Fibroblast of lung (primary cell): ENCODE measurements at regions not wholly inside any gene's neighbourhood (a gene's known extent, or its start where the extent isn't known, plus 50 kb on each side); places are given as distances from the start of the nearest gene placed in this dataset.

ENCODE experiments used
- DNase-seq, 2 donors: peaks; one replicate each; pipeline versions ENCODE4 v3.0.0 to v3.0.0-alpha.2; 2010; ENCODE audit warnings: low read depth in 2 of 2
- H2AFZ ChIP-seq: 2 replicates; pipeline ENCODE4 v1.5.1; 2012; ENCODE audit warnings: low read length, control low read depth, inconsistent platforms
- H3K27ac ChIP-seq: 2 replicates; pipeline ENCODE4 v1.5.1; 2011; ENCODE audit warnings: low read length, control low read depth; ENCODE audit not compliant: insufficient read depth
- H3K27me3 ChIP-seq: 2 replicates; pipeline ENCODE4 v1.5.1; 2011; ENCODE audit warnings: mild to moderate bottlenecking, low read length; ENCODE audit not compliant: control insufficient read depth, insufficient read depth
- H3K36me3 ChIP-seq: 2 replicates; pipeline ENCODE4 v1.5.1; 2011; ENCODE audit warnings: low read length; ENCODE audit not compliant: control insufficient read depth, insufficient read depth
- H3K4me1 ChIP-seq: 2 replicates; pipeline ENCODE4 v1.5.1; 2011; ENCODE audit warnings: low read length; ENCODE audit not compliant: control insufficient read depth, insufficient read depth; ENCODE audit errors: extremely low read depth
- H3K4me2 ChIP-seq: 2 replicates; pipeline ENCODE4 v1.5.1; 2011; ENCODE audit warnings: low read length, control low read depth; ENCODE audit not compliant: insufficient read depth; ENCODE audit errors: extremely low read depth
- H3K4me3 ChIP-seq, 4 experiments: fragments of 200-600 bp in 1 of 4; sonication (generic) in 1 of 4; replicated peaks in 1 of 4; 2 replicates each; pipeline ENCODE4 v1.5.1; 2011 to 2016; ENCODE audit warnings: low read length in 4 of 4, low read depth in 3 of 4, mild to moderate bottlenecking in 3 of 4, control low read depth in 2 of 4, inconsistent platforms in 1 of 4, mixed read lengths in 1 of 4; ENCODE audit not compliant: insufficient read depth in 1 of 4; ENCODE audit errors: control extremely low read depth in 1 of 4
- H3K79me2 ChIP-seq: 2 replicates; pipeline ENCODE4 v1.5.1; 2012; ENCODE audit warnings: mild to moderate bottlenecking, low read length, inconsistent platforms; ENCODE audit not compliant: control insufficient read depth, insufficient read depth
- H3K9ac ChIP-seq: 2 replicates; pipeline ENCODE4 v1.5.1; 2011; ENCODE audit warnings: mild to moderate bottlenecking, low read length, control low read depth; ENCODE audit not compliant: insufficient read depth
- H3K9me3 ChIP-seq: 2 replicates; pipeline ENCODE4 v1.5.1; 2012; ENCODE audit warnings: low read depth, low read length; ENCODE audit not compliant: control insufficient read depth, insufficient read depth
- H4K20me1 ChIP-seq: 2 replicates; pipeline ENCODE4 v1.5.1; 2011; ENCODE audit warnings: low read length; ENCODE audit not compliant: control insufficient read depth, insufficient read depth; ENCODE audit errors: extremely low read depth
- CTCF ChIP-seq, 2 donors: IDR thresholded peaks in 1 of 2; conservative IDR thresholded peaks in 1 of 2; 1 replicate in 1 of 2; 2 replicates in 1 of 2; pipeline ENCODE4 v1.5.1; 2011 to 2012; ENCODE audit warnings: low read length in 2 of 2, control low read depth in 1 of 2, inconsistent platforms in 1 of 2, low read depth in 1 of 2, mild to moderate bottlenecking in 1 of 2
- EZH2 ChIP-seq: IDR thresholded peaks from 2 replicates; pipeline ENCODE4 v1.5.1; 2012; ENCODE audit warnings: low read length, control low read depth, mild to moderate bottlenecking; ENCODE audit errors: missing control alignments

GRCh38 chr2:12642332-12642731 is 74.4 kb upstream of the TRIB2 start:
- Histone ChIP-seq H3K9ac (no peak overlapping the region), H3K4me1 (no peaks in the 10 kb centered on the region), H3K4me2 (no peak overlapping the region), H3K79me2 (no peaks in the 10 kb centered on the region), H3K36me3 (no peaks in the 10 kb centered on the region), H2AFZ (no peak overlapping the region), H3K9me3 (no peaks in the 10 kb centered on the region), H3K27me3 (peaks cover 3% of the 10 kb centered on the region), H4K20me1 (no peaks in the 10 kb centered on the region), H3K4me3 (no peak overlapping the region), H3K27ac (no peak overlapping the region)
- no peak for TF ChIP-seq CTCF (conservative IDR thresholded peaks at IDR 0.05 in 1 of 2, IDR thresholded peaks at IDR 0.05 in 1 of 2; ENCODE audit: low read depth in 1 of 2, low read length in 2 of 2)
- no peak for TF ChIP-seq EZH2
- no peak for DNase-seq

- Histone ChIP-seq H4K20me1 (no peaks in the 10 kb centered on the region), H3K79me2 (no peaks in the 10 kb centered on the region), H3K27me3 (peaks cover 3% of the 10 kb centered on the region), H3K9ac (no peak overlapping the region), H3K4me3 (no peak overlapping the region), H3K27ac (no peak overlapping the region), H3K4me1 (no peaks in the 10 kb centered on the region), H2AFZ (no peak overlapping the region), H3K36me3 (no peaks in the 10 kb centered on the region), H3K4me2 (no peak overlapping the region), H3K9me3 (no peaks in the 10 kb centered on the region)
- no peak for TF ChIP-seq CTCF (conservative IDR thresholded peaks at IDR 0.05 in 1 of 2, IDR thresholded peaks at IDR 0.05 in 1 of 2; ENCODE audit: low read depth in 1 of 2, low read length in 2 of 2)
- TF ChIP-seq EZH2 = no peak
- DNase-seq = no peak
Measured at GRCh38 chr2:12642859-12643258, 73.9 kb upstream of the TRIB2 start.

- H2AFZ ChIP-seq = no peak overlapping the region
- no peaks in the 10 kb centered on the region for H3K9me3 ChIP-seq
- TF ChIP-seq CTCF (conservative IDR thresholded peaks at IDR 0.05 in 1 of 2, IDR thresholded peaks at IDR 0.05 in 1 of 2; ENCODE audit: low read depth in 1 of 2, low read length in 2 of 2) = no peak
- no peak for TF ChIP-seq EZH2
- no peaks in the 10 kb centered on the region for H3K4me1 ChIP-seq
- no peaks in the 10 kb centered on the region for H4K20me1 ChIP-seq
- peaks cover 8% of the 10 kb centered on the region for H3K27me3 ChIP-seq
- H3K9ac ChIP-seq = no peak overlapping the region
- H3K27ac ChIP-seq = no peak overlapping the region
- H3K4me3 ChIP-seq = no peak overlapping the region
- DNase-seq = no peak
- H3K4me2 ChIP-seq = no peak overlapping the region
- no peaks in the 10 kb centered on the region for H3K79me2 ChIP-seq
- no peaks in the 10 kb centered on the region for H3K36me3 ChIP-seq
Measured at GRCh38 chr2:12649602-12650400, 66.9 kb upstream of the TRIB2 start.
